Memory B cell (primary cell): ENCODE measurements at regions not wholly inside any gene's neighbourhood (a gene's known extent, or its start where the extent isn't known, plus 50 kb on each side); places are given as distances from the start of the nearest gene placed in this dataset.

ENCODE experiments used
- ATAC-seq: fragments of 150-1000 bp; cut with Tn5 transposase; 2 replicates; pipeline ENCODE4 v1.10.0; 2021; ENCODE audit warnings: low read depth, mild to moderate bottlenecking, moderate library complexity
- DNase-seq, 2 donors: peaks; one replicate each; pipeline ENCODE4 v3.0.0; 2022; ENCODE audit warnings: low spot score in 2 of 2
- H3K27ac Mint-ChIP-seq: one replicate; pipeline ENCODE4 v1.8.0; 2022; ENCODE audit warnings: mild to moderate bottlenecking, moderate library complexity, mixed read lengths
- H3K27me3 Mint-ChIP-seq: one replicate; pipeline ENCODE4 v1.8.0; 2022; ENCODE audit warnings: mixed read lengths
- H3K36me3 Mint-ChIP-seq: one replicate; pipeline ENCODE4 v1.8.0; 2022; ENCODE audit warnings: mild to moderate bottlenecking, mixed read lengths
- H3K4me1 Mint-ChIP-seq: one replicate; pipeline ENCODE4 v1.8.0; 2022; ENCODE audit warnings: mixed read lengths
- H3K4me3 Mint-ChIP-seq: one replicate; pipeline ENCODE4 v1.8.0; 2022; ENCODE audit warnings: mild to moderate bottlenecking, moderate library complexity, mixed read lengths
- H3K9me3 Mint-ChIP-seq: one replicate; pipeline ENCODE4 v1.8.0; 2022; ENCODE audit warnings: mixed read lengths

DNA sequence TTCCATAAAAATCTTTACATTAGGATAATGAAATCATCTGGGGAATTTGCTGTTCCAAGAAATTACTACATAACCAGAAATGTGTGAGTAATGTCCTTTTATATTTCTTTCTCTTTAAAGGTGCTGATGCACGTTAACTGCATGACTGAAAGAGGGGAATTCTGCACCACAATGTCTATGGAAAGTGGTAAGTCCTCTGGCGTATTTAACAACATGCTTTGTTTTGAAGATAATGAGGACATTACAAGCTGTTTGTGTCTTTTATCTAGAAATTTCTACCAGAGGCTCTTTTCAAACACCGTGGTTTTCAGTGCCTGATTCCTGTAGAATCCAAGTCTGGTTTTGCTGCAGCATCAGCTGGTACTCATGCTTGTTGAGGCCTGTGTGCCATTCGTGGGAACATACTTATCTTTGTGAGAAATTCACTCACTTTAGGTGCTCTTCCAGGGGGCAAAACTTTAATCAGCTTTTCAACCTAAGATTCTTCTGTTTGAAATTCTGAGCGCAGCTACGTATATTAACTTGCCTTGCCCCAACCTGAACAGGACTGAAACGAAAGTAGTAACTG, 257.2 kb downstream of the PDHA2 start:
- no peaks in the 10 kb centered on the region for H3K4me1 Mint-ChIP-seq
- ATAC-seq, result no peak
- H3K36me3 Mint-ChIP-seq, result no peaks in the 10 kb centered on the region
- H3K4me3 Mint-ChIP-seq, result no peak overlapping the region
- H3K27me3 Mint-ChIP-seq, result no peaks in the 10 kb centered on the region
- DNase-seq, result no peak
- H3K9me3 Mint-ChIP-seq, result peaks cover 2% of the 10 kb centered on the region
- no peak overlapping the region for H3K27ac Mint-ChIP-seq

GRCh38 chr4:96097693-96098092, 257.8 kb downstream of the PDHA2 start:
- Mint-ChIP-seq H3K9me3 (peaks cover 2% of the 10 kb centered on the region), H3K4me1 (no peaks in the 10 kb centered on the region), H3K4me3 (no peak overlapping the region), H3K27ac (no peak overlapping the region), H3K36me3 (no peaks in the 10 kb centered on the region), H3K27me3 (no peaks in the 10 kb centered on the region)
- ATAC-seq, result no peak
- no peak for DNase-seq

- H3K4me3 Mint-ChIP-seq, result no peak overlapping the region
- no peak for ATAC-seq
- H3K36me3 Mint-ChIP-seq, result no peaks in the 10 kb centered on the region
- no peaks in the 10 kb centered on the region for H3K4me1 Mint-ChIP-seq
- no peaks in the 10 kb centered on the region for H3K27me3 Mint-ChIP-seq
- DNase-seq, result no peak
- no peak overlapping the region for H3K27ac Mint-ChIP-seq
- H3K9me3 Mint-ChIP-seq, result peaks cover 2% of the 10 kb centered on the region
Observed at GRCh38 chr4:96099031-96099430, 259.1 kb downstream of the PDHA2 start.

GRCh38 chr4:96102541-96103026, 262.7 kb downstream of the PDHA2 start:
- no peak overlapping the region for H3K4me3 Mint-ChIP-seq
- ATAC-seq (no peak), DNase-seq (no peak)
- H3K9me3 Mint-ChIP-seq, result peaks cover 2% of the 10 kb centered on the region
- H3K27ac Mint-ChIP-seq, result no peak overlapping the region
- no peaks in the 10 kb centered on the region for H3K4me1 Mint-ChIP-seq
- H3K27me3 Mint-ChIP-seq, result no peaks in the 10 kb centered on the region
- H3K36me3 Mint-ChIP-seq, result no peaks in the 10 kb centered on the region

GRCh38 chr4:96103086-96103485, 263.2 kb downstream of the PDHA2 start:
- Mint-ChIP-seq H3K4me3 (no peak overlapping the region), H3K4me1 (no peaks in the 10 kb centered on the region), H3K36me3 (no peaks in the 10 kb centered on the region), H3K27me3 (no peaks in the 10 kb centered on the region), H3K27ac (no peak overlapping the region), H3K9me3 (peaks cover 6% of the 10 kb centered on the region)
- DNase-seq, result no peak
- no peak for ATAC-seq

- DNase-seq (no peak), ATAC-seq (no peak)
- Mint-ChIP-seq H3K4me3 (no peak overlapping the region), H3K27ac (no peak overlapping the region), H3K36me3 (no peaks in the 10 kb centered on the region), H3K27me3 (no peaks in the 10 kb centered on the region), H3K4me1 (no peaks in the 10 kb centered on the region), H3K9me3 (peaks cover 11% of the 10 kb centered on the region)
Observed at GRCh38 chr4:96108146-96108545, 268.3 kb downstream of the PDHA2 start.

DNA sequence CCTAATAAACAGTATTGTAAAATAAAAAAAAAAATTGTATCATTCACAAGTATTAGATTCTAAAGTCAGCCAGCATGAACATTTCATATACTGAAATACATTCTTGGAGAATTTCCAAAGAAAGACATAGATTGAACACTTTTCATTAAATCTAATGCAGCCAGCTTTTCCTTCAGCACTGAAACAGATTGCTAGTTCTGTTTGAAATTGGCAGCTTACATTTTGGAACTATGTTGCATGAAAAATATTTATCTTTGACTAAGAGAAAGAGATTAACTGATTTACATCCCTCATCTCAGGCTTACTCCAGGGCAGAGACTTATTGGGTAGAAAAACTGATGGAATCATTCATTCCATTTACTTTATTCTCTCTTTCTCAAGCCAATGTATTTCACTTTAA, 272.7 kb downstream of the PDHA2 start:
- ATAC-seq (no peak), DNase-seq (no peak)
- H3K4me3 Mint-ChIP-seq, result no peak overlapping the region
- peaks cover 14% of the 10 kb centered on the region for H3K9me3 Mint-ChIP-seq
- no peak overlapping the region for H3K27ac Mint-ChIP-seq
- no peaks in the 10 kb centered on the region for H3K27me3 Mint-ChIP-seq
- H3K36me3 Mint-ChIP-seq, result no peaks in the 10 kb centered on the region
- no peaks in the 10 kb centered on the region for H3K4me1 Mint-ChIP-seq

GRCh38 chr4:96120206-96120605, 280.3 kb downstream of the PDHA2 start:
- no peaks in the 10 kb centered on the region for H3K36me3 Mint-ChIP-seq
- DNase-seq (no peak), ATAC-seq (no peak)
- no peaks in the 10 kb centered on the region for H3K4me1 Mint-ChIP-seq
- no peak overlapping the region for H3K4me3 Mint-ChIP-seq
- no peak overlapping the region for H3K27ac Mint-ChIP-seq
- H3K9me3 Mint-ChIP-seq, result peaks cover 8% of the 10 kb centered on the region
- H3K27me3 Mint-ChIP-seq, result no peaks in the 10 kb centered on the region

- no peak overlapping the region for H3K27ac Mint-ChIP-seq
- H3K9me3 Mint-ChIP-seq, result peaks cover 8% of the 10 kb centered on the region
- ATAC-seq (no peak), DNase-seq (no peak)
- H3K4me1 Mint-ChIP-seq, result no peaks in the 10 kb centered on the region
- H3K27me3 Mint-ChIP-seq, result no peaks in the 10 kb centered on the region
- no peak overlapping the region for H3K4me3 Mint-ChIP-seq
- no peaks in the 10 kb centered on the region for H3K36me3 Mint-ChIP-seq
Observed at GRCh38 chr4:96126227-96126626, 286.3 kb downstream of the PDHA2 start.

DNA sequence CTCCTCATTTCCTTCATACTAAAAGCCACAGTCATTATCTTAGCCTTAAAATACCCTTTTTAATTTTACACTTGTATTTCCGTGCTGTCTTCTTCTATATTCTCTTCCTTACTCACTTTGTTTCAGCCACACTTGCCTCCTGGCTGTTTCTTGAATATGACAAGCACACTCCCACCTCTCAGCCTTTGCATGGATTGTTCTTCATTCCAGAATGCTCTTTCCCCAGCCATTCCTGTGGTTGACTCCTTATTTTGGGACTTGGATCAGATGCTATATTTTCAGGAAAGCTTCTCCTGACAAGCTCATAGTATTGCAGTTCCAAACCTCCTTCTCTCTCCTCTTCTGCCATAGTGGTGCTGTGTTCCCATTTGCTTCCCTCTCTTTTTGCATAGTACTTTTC, 291.3 kb downstream of the PDHA2 start:
- ATAC-seq (no peak), DNase-seq (no peak)
- H3K4me3 Mint-ChIP-seq, result no peak overlapping the region
- no peaks in the 10 kb centered on the region for H3K4me1 Mint-ChIP-seq
- H3K36me3 Mint-ChIP-seq, result no peaks in the 10 kb centered on the region
- no peak overlapping the region for H3K27ac Mint-ChIP-seq
- no peaks in the 10 kb centered on the region for H3K27me3 Mint-ChIP-seq
- H3K9me3 Mint-ChIP-seq, result peaks cover 3% of the 10 kb centered on the region

GRCh38 chr4:96134806-96135205, 294.9 kb downstream of the PDHA2 start:
- Mint-ChIP-seq H3K4me1 (no peaks in the 10 kb centered on the region), H3K27me3 (no peaks in the 10 kb centered on the region), H3K36me3 (no peaks in the 10 kb centered on the region), H3K27ac (no peak overlapping the region), H3K4me3 (no peak overlapping the region), H3K9me3 (peaks cover 1% of the 10 kb centered on the region)
- ATAC-seq, result no peak
- no peak for DNase-seq

DNA sequence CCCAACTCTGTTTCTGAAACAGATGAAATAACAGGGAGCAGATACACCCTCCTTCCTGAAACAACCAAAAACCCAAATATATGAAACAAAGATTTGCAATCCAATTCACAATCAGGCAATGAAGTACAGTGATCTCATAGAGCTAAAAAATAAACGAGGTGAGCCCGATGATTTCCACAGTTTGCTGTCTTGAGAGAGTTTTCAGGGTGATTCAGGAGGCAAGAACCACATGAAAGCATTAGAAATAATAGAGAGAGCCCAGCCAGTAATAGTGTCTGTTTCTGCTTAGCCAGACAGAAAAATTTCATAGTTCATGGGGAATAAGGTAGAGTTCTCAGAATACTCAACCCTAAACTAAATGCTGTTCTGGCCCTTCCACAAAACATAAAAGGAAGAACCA, 296.2 kb downstream of the PDHA2 start:
- ATAC-seq, result no peak
- Mint-ChIP-seq H3K4me3 (no peak overlapping the region), H3K27ac (no peak overlapping the region), H3K27me3 (no peaks in the 10 kb centered on the region), H3K36me3 (no peaks in the 10 kb centered on the region), H3K9me3 (peaks cover 1% of the 10 kb centered on the region), H3K4me1 (no peaks in the 10 kb centered on the region)
- no peak for DNase-seq

- Mint-ChIP-seq H3K4me3 (no peak overlapping the region), H3K9me3 (peaks cover 3% of the 10 kb centered on the region), H3K27ac (no peak overlapping the region), H3K36me3 (no peaks in the 10 kb centered on the region), H3K27me3 (no peaks in the 10 kb centered on the region), H3K4me1 (no peaks in the 10 kb centered on the region)
- no peak for ATAC-seq
- DNase-seq, result no peak
Observed at GRCh38 chr4:96139251-96139929, 299.5 kb downstream of the PDHA2 start.

DNA sequence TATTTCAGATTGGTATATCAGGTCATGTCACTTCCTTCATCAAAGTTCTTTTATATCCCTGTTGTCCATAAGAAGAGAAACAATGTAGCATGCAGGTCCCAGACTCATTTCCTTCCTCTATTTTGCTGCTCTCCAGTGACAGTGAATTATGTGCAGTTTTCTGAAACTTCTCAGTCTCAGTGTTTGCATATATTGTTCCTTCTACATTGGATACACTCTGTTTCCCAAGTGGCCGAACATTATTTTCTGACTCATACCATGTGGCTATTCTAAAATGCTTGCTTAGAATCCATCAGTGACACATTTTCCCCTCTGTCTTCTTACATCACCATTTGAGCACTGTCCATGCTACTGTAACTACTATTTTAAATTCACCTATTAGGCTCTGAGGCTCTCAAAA, 305.7 kb downstream of the PDHA2 start:
- ATAC-seq, result no peak
- Mint-ChIP-seq H3K27ac (no peak overlapping the region), H3K36me3 (no peaks in the 10 kb centered on the region), H3K4me3 (no peak overlapping the region), H3K4me1 (no peaks in the 10 kb centered on the region), H3K27me3 (no peaks in the 10 kb centered on the region), H3K9me3 (peaks cover 5% of the 10 kb centered on the region)
- no peak for DNase-seq

DNA sequence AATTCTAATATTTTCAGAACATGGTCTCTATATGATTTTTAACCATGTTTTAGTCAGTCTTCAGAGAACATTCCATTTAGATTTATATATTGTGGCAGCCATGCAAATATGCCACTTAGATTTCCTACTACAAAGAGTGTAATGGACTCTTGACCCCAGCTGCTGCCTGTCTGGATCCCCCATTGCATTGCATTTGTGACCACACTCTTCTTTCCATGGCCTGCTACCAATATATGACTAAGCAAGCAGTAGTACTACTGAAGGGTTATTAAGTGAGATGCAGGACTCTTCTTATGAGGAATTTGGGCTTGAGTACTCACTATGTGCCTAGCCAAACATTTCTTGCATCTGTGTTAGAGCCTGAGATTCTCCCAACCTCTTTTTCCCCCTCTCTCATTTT, 306.8 kb downstream of the PDHA2 start:
- H3K27ac Mint-ChIP-seq, result no peak overlapping the region
- ATAC-seq, result no peak
- no peaks in the 10 kb centered on the region for H3K36me3 Mint-ChIP-seq
- H3K4me1 Mint-ChIP-seq, result no peaks in the 10 kb centered on the region
- no peaks in the 10 kb centered on the region for H3K27me3 Mint-ChIP-seq
- H3K4me3 Mint-ChIP-seq, result no peak overlapping the region
- DNase-seq, result no peak
- H3K9me3 Mint-ChIP-seq, result peaks cover 4% of the 10 kb centered on the region
